HepG2 (cell line): ENCODE measurements at regions not wholly inside any gene's neighbourhood (a gene's known extent, or its start where the extent isn't known, plus 50 kb on each side); places are given as distances from the start of the nearest gene placed in this dataset.

Experiments
- ATAC-seq: fragments of 200-7000 bp; cut with Tn5 transposase; 3 replicates; pipeline ENCODE4 v1.9.1; 2020; ENCODE audit warnings: mild to moderate bottlenecking, moderate library complexity
- BruUV-seq: library from RNA; stranded (reverse); fragments of 400-500 nt; replicated peaks from 2 replicates; lab custom pipeline; 2021; lab: Mats Ljungman, UMichigan
- CTCF ChIA-PET: fragments of 300-600 bp; formaldehyde crosslinking; extraction: SDS; loops from one replicate; lab custom pipeline; 2021; ENCODE audit warnings: low total read pairs, inconsistent platforms, low intra/inter-chr PET ratio; lab: Yijun Ruan, JAX
- POLR2A ChIA-PET: fragments of 350-600 bp; sonication (Branson Sonifier 250); formaldehyde crosslinking; loops from one replicate; lab custom pipeline; 2020; ENCODE audit warnings: antibody characterized with exemption, inconsistent platforms; lab: Yijun Ruan, JAX
- DNase-seq: peaks from one replicate; pipeline ENCODE4 v3.0.0-alpha.2; 2015; ENCODE audit warnings: low spot score
- FAIRE-seq: peaks from 3 replicates; lab custom pipeline; 2011; peaks lifted over from hg19 to GRCh38; lab: Jason Lieb, UNC
- H2AFZ ChIP-seq: one replicate; pipeline ENCODE4 v1.6.1; 2011; ENCODE audit warnings: low read length, inconsistent platforms
- H3K27ac ChIP-seq: fragments of 300-600 bp; 3 replicates; pipeline ENCODE4 v1.8.0; 2011; ENCODE audit warnings: mixed run types, mild to moderate bottlenecking, mixed read lengths, low read length, inconsistent platforms; ENCODE audit not compliant: insufficient read depth; ENCODE audit errors: extremely low read length
- H3K27me3 ChIP-seq, 2 experiments: fragments of 200-600 bp in 1 of 2; 2 replicates in 1 of 2; 3 replicates in 1 of 2; pipeline versions ENCODE4 v1.6.0 to v1.8.0; 2011; ENCODE audit warnings: low read length in 2 of 2, mild to moderate bottlenecking in 2 of 2, moderate library complexity in 2 of 2, inconsistent platforms in 1 of 2; ENCODE audit not compliant: insufficient read depth in 2 of 2, control insufficient read depth in 1 of 2
- H3K36me3 ChIP-seq, 2 experiments: fragments of 200-600 bp in 1 of 2; replicated peaks in 1 of 2; 2 replicates in 1 of 2; 3 replicates in 1 of 2; pipeline versions ENCODE4 v1.5.1 to v1.8.0; 2011; ENCODE audit warnings: low read length in 2 of 2, inconsistent platforms in 1 of 2; ENCODE audit not compliant: insufficient read depth in 2 of 2, control insufficient read depth in 1 of 2
- H3K4me1 ChIP-seq: 2 replicates; pipeline ENCODE4 v1.5.1; 2012; ENCODE audit warnings: low read length, inconsistent platforms; ENCODE audit not compliant: insufficient read depth
- H3K4me2 ChIP-seq: 2 replicates; pipeline ENCODE4 v1.6.0; 2011; ENCODE audit warnings: low read depth, low read length, inconsistent platforms
- H3K4me3 ChIP-seq, 3 experiments: fragments of 200-600 bp in 1 of 3; sonication (generic), shearing (Covaris generic) in 1 of 3; replicated peaks in 1 of 3; 2 replicates each; pipeline ENCODE4 v1.5.1; 2011 to 2016; ENCODE audit warnings: low read length in 3 of 3, inconsistent platforms in 2 of 3, low read depth in 2 of 3, mild to moderate bottlenecking in 2 of 3, control low read depth in 1 of 3, mixed read lengths in 1 of 3; ENCODE audit not compliant: insufficient read depth in 1 of 3
- H3K79me2 ChIP-seq: one replicate; pipeline ENCODE4 v1.6.1; 2011; ENCODE audit warnings: low read length, inconsistent platforms; ENCODE audit not compliant: insufficient read depth
- H3K9ac ChIP-seq: 2 replicates; pipeline ENCODE4 v1.6.0; 2011; ENCODE audit warnings: mild to moderate bottlenecking, low read depth, low read length, inconsistent platforms; ENCODE audit not compliant: insufficient read depth
- H3K9me3 ChIP-seq: 2 replicates; pipeline ENCODE4 v1.5.1; 2012; ENCODE audit warnings: mild to moderate bottlenecking, low read length
- H4K20me1 ChIP-seq: 2 replicates; pipeline ENCODE4 v1.6.0; 2011; ENCODE audit warnings: inconsistent platforms, mild to moderate bottlenecking, low read length, moderate library complexity; ENCODE audit not compliant: insufficient read depth
- KIAA2018 ChIP-seq: sonication (generic); formaldehyde crosslinking; IDR thresholded peaks from 2 replicates; pipeline ENCODE4 v1.5.0; 2020; ENCODE audit warnings: mild to moderate bottlenecking, missing genetic modification reagents, borderline replicate concordance
- ZFP36L2 ChIP-seq: sonication (generic); formaldehyde crosslinking; IDR thresholded peaks from 2 replicates; pipeline ENCODE4 v1.4.0; 2020; ENCODE audit warnings: missing genetic modification reagents
- ZNF101 ChIP-seq: sonication (generic); formaldehyde crosslinking; IDR thresholded peaks from 2 replicates; pipeline ENCODE4 v1.4.0; 2020; ENCODE audit warnings: mild to moderate bottlenecking, low read depth, missing genetic modification reagents, borderline replicate concordance
- WGBS: methylation state at CpG from one replicate; pipeline ENCODE4 v1.1.6; 2017; ENCODE audit warnings: low lambda C conversion rate; 5-methylcytosine and 5-hydroxymethylcytosine counted together
- in situ Hi-C: cut with HindIII; loops from 2 replicates; pipeline ENCODE4 v1.10.0; 2017; ENCODE audit warnings: low pct_unique_long_range_greater_than_20kb; ENCODE audit not compliant: extremely low pct_ligation_motif_present
- intact Hi-C: fragments of 100-400 bp; cut with micrococcal nuclease; formaldehyde crosslinking; loops from one replicate; pipeline ENCODE4 v1.10.0; 2022; ENCODE audit not compliant: unreplicated experiment
- TF ChIP-seq, protein P1 (sequence below): sonication (generic); IDR thresholded peaks from 2 replicates; pipeline ENCODE4 v1.6.1; 2016; ENCODE audit warnings: low read depth, borderline replicate concordance
- TF ChIP-seq, protein P2 (sequence below): sonication (generic); formaldehyde crosslinking; IDR thresholded peaks from 2 replicates; pipeline ENCODE4 v1.5.0; 2020; ENCODE audit warnings: mild to moderate bottlenecking, low read depth, missing genetic modification reagents, borderline replicate concordance

DNA sequence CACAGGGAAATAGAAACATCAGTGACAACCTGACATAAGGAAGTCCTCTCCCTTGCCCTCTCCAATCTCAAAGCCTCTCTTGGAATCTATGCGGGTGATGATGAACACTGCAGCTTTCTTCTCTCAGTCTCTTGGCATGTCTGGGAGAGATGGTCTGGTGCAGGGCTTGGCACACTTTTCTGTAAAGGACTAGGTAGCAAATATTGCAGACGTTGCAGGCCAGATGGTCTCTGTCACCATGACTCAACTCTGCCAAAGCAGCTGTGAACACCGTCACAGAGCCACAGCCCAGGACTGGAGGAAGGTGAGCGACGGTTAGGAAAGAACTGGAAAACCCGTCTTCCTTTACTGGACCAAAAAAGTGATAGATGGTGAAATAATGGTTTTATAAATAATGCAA lies 591.0 kb upstream of the TMEM132C start:
- H3K4me1 ChIP-seq: no peaks in the 10 kb centered on the region
- no peaks in the 10 kb centered on the region for H3K36me3 ChIP-seq
- no peak overlapping the region for H3K4me2 ChIP-seq
- 30% methylated on average over 6 of the region's 6 CpGs for WGBS
- no peak for DNase-seq
- no peak overlapping the region for H3K27ac ChIP-seq
- no peak for FAIRE-seq
- ATAC-seq: no peak
- no peak overlapping the region for H3K4me3 ChIP-seq
- H4K20me1 ChIP-seq: no peaks in the 10 kb centered on the region
- no peaks in the 10 kb centered on the region for H3K9me3 ChIP-seq
- no peak overlapping the region for H2AFZ ChIP-seq
- no peaks in the 10 kb centered on the region for H3K27me3 ChIP-seq
- POLR2A ChIA-PET: no interaction called here
- no peak overlapping the region for H3K9ac ChIP-seq
- TF ChIP-seq, protein P1, sequence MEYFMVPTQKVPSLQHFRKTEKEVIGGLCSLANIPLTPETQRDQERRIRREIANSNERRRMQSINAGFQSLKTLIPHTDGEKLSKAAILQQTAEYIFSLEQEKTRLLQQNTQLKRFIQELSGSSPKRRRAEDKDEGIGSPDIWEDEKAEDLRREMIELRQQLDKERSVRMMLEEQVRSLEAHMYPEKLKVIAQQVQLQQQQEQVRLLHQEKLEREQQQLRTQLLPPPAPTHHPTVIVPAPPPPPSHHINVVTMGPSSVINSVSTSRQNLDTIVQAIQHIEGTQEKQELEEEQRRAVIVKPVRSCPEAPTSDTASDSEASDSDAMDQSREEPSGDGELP: no peak
- TF ChIP-seq ZFP36L2 (CRISPR knock-in tag) (no peak), KIAA2018 (CRISPR knock-in tag) (no peak), ZNF101 (CRISPR knock-in tag) (no peak)
- TF ChIP-seq, protein P2, sequence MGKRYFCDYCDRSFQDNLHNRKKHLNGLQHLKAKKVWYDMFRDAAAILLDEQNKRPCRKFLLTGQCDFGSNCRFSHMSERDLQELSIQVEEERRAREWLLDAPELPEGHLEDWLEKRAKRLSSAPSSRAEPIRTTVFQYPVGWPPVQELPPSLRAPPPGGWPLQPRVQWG (CRISPR knock-in tag): no peak
- CTCF ChIA-PET: no interaction called here
- BruUV-seq: no TSS peak
- intact Hi-C loops: no loop called here
- H3K79me2 ChIP-seq: no peaks in the 10 kb centered on the region
- in situ Hi-C loops: loop anchor here (25.0 kb wide), 1 partner anchor 564 kb away; no protein-coding TSS in a partner anchor
